Fibroblast of lung (primary cell): ENCODE measurements at regions not wholly inside any gene's neighbourhood (a gene's known extent, or its start where the extent isn't known, plus 50 kb on each side); places are given as distances from the start of the nearest gene placed in this dataset.

Experiments
- DNase-seq, 2 donors: peaks; one replicate each; pipeline versions ENCODE4 v3.0.0 to v3.0.0-alpha.2; 2010; ENCODE audit warnings: low read depth in 2 of 2
- H2AFZ ChIP-seq: 2 replicates; pipeline ENCODE4 v1.5.1; 2012; ENCODE audit warnings: low read length, control low read depth, inconsistent platforms
- H3K27ac ChIP-seq: 2 replicates; pipeline ENCODE4 v1.5.1; 2011; ENCODE audit warnings: low read length, control low read depth; ENCODE audit not compliant: insufficient read depth
- H3K27me3 ChIP-seq: 2 replicates; pipeline ENCODE4 v1.5.1; 2011; ENCODE audit warnings: mild to moderate bottlenecking, low read length; ENCODE audit not compliant: control insufficient read depth, insufficient read depth
- H3K36me3 ChIP-seq: 2 replicates; pipeline ENCODE4 v1.5.1; 2011; ENCODE audit warnings: low read length; ENCODE audit not compliant: control insufficient read depth, insufficient read depth
- H3K4me1 ChIP-seq: 2 replicates; pipeline ENCODE4 v1.5.1; 2011; ENCODE audit warnings: low read length; ENCODE audit not compliant: control insufficient read depth, insufficient read depth; ENCODE audit errors: extremely low read depth
- H3K4me2 ChIP-seq: 2 replicates; pipeline ENCODE4 v1.5.1; 2011; ENCODE audit warnings: low read length, control low read depth; ENCODE audit not compliant: insufficient read depth; ENCODE audit errors: extremely low read depth
- H3K4me3 ChIP-seq, 4 experiments: fragments of 200-600 bp in 1 of 4; sonication (generic) in 1 of 4; replicated peaks in 1 of 4; 2 replicates each; pipeline ENCODE4 v1.5.1; 2011 to 2016; ENCODE audit warnings: low read length in 4 of 4, low read depth in 3 of 4, mild to moderate bottlenecking in 3 of 4, control low read depth in 2 of 4, inconsistent platforms in 1 of 4, mixed read lengths in 1 of 4; ENCODE audit not compliant: insufficient read depth in 1 of 4; ENCODE audit errors: control extremely low read depth in 1 of 4
- H3K79me2 ChIP-seq: 2 replicates; pipeline ENCODE4 v1.5.1; 2012; ENCODE audit warnings: mild to moderate bottlenecking, low read length, inconsistent platforms; ENCODE audit not compliant: control insufficient read depth, insufficient read depth
- H3K9ac ChIP-seq: 2 replicates; pipeline ENCODE4 v1.5.1; 2011; ENCODE audit warnings: mild to moderate bottlenecking, low read length, control low read depth; ENCODE audit not compliant: insufficient read depth
- H3K9me3 ChIP-seq: 2 replicates; pipeline ENCODE4 v1.5.1; 2012; ENCODE audit warnings: low read depth, low read length; ENCODE audit not compliant: control insufficient read depth, insufficient read depth
- H4K20me1 ChIP-seq: 2 replicates; pipeline ENCODE4 v1.5.1; 2011; ENCODE audit warnings: low read length; ENCODE audit not compliant: control insufficient read depth, insufficient read depth; ENCODE audit errors: extremely low read depth
- CTCF ChIP-seq, 2 donors: IDR thresholded peaks in 1 of 2; conservative IDR thresholded peaks in 1 of 2; 1 replicate in 1 of 2; 2 replicates in 1 of 2; pipeline ENCODE4 v1.5.1; 2011 to 2012; ENCODE audit warnings: low read length in 2 of 2, control low read depth in 1 of 2, inconsistent platforms in 1 of 2, low read depth in 1 of 2, mild to moderate bottlenecking in 1 of 2
- EZH2 ChIP-seq: IDR thresholded peaks from 2 replicates; pipeline ENCODE4 v1.5.1; 2012; ENCODE audit warnings: low read length, control low read depth, mild to moderate bottlenecking; ENCODE audit errors: missing control alignments

- TF ChIP-seq EZH2 (no peak), CTCF (conservative IDR thresholded peaks at IDR 0.05 in 1 of 2, IDR thresholded peaks at IDR 0.05 in 1 of 2; ENCODE audit: low read depth in 1 of 2, low read length in 2 of 2) (no peak)
- Histone ChIP-seq H3K4me2 (no peak overlapping the region), H2AFZ (no peak overlapping the region), H3K79me2 (no peaks in the 10 kb centered on the region), H3K36me3 (no peaks in the 10 kb centered on the region), H3K9ac (no peak overlapping the region), H3K27ac (no peak overlapping the region), H4K20me1 (no peaks in the 10 kb centered on the region), H3K27me3 (no peaks in the 10 kb centered on the region), H3K9me3 (no peaks in the 10 kb centered on the region), H3K4me1 (no peaks in the 10 kb centered on the region), H3K4me3 (no peak overlapping the region)
- no peak for DNase-seq
These were observed 237.0 kb downstream of the KIF4B start for GRCh38 chr5:155250596-155250995.

GRCh38 chr5:155252025-155252424 lies 238.5 kb downstream of the KIF4B start:
- H2AFZ ChIP-seq: no peak overlapping the region
- H3K9me3 ChIP-seq: no peaks in the 10 kb centered on the region
- H3K4me3 ChIP-seq: no peak overlapping the region
- H3K79me2 ChIP-seq: no peaks in the 10 kb centered on the region
- TF ChIP-seq CTCF (conservative IDR thresholded peaks at IDR 0.05 in 1 of 2, IDR thresholded peaks at IDR 0.05 in 1 of 2; ENCODE audit: low read depth in 1 of 2, low read length in 2 of 2) (no peak), EZH2 (no peak)
- H3K36me3 ChIP-seq: no peaks in the 10 kb centered on the region
- H3K9ac ChIP-seq: no peak overlapping the region
- no peaks in the 10 kb centered on the region for H3K4me1 ChIP-seq
- DNase-seq: no peak
- H4K20me1 ChIP-seq: no peaks in the 10 kb centered on the region
- H3K27ac ChIP-seq: no peak overlapping the region
- H3K4me2 ChIP-seq: no peak overlapping the region
- no peaks in the 10 kb centered on the region for H3K27me3 ChIP-seq

- Histone ChIP-seq H3K4me1 (no peaks in the 10 kb centered on the region), H2AFZ (no peak overlapping the region), H3K4me2 (no peak overlapping the region), H3K9me3 (no peaks in the 10 kb centered on the region), H4K20me1 (no peaks in the 10 kb centered on the region), H3K27ac (no peak overlapping the region), H3K79me2 (no peaks in the 10 kb centered on the region), H3K36me3 (no peaks in the 10 kb centered on the region), H3K27me3 (no peaks in the 10 kb centered on the region), H3K4me3 (no peak overlapping the region), H3K9ac (no peak overlapping the region)
- DNase-seq: no peak
- TF ChIP-seq CTCF (conservative IDR thresholded peaks at IDR 0.05 in 1 of 2, IDR thresholded peaks at IDR 0.05 in 1 of 2; ENCODE audit: low read depth in 1 of 2, low read length in 2 of 2) (no peak), EZH2 (no peak)
These were observed 239.2 kb downstream of the KIF4B start for GRCh38 chr5:155252717-155253116.
